ENCODE measurements at regions not wholly inside any gene's neighbourhood (a gene's known extent, or its start where the extent isn't known, plus 50 kb on each side); places are given as distances from the start of the nearest gene placed in this dataset.
"Not testable (repeated sequence)": the region's sequence is repeated elsewhere in the genome, so short reads cannot be mapped to it uniquely, and the experiment has no call there.

DNA sequence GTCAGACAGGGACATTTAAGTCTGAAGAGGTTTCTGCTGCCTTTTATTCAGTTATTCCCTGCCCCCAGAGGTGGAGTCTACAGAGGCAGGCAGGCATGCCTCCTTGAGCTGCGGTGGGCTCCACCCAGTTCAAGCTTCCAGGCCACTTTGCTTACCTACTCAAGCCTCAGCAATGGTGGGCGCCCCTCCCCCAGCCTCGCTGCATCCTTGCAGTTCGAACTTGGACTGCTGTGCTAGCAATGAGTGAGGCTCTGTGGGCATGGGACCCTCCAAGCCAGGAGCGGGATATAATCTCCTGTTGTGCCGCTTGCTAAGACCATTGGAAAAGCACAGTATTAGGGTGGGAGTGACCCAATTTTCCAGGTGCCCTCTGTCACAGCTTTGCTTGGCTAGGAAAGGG, 207.5 kb upstream of the EPHA6 start:
- H3K4me3 Mint-ChIP-seq; H3K27ac Mint-ChIP-seq; DNase-seq; H3K27me3 Mint-ChIP-seq; H3K9me3 Mint-ChIP-seq; H3K36me3 Mint-ChIP-seq (ENCODE audit: low read depth); POLR2A ChIA-PET; CTCF ChIA-PET; H3K4me1 Mint-ChIP-seq: not testable (repeated sequence)

- H3K4me1 Mint-ChIP-seq = no peaks in the 10 kb centered on the region
Measured at GRCh38 chr3:96619475-96619874, 194.9 kb upstream of the EPHA6 start.

DNA sequence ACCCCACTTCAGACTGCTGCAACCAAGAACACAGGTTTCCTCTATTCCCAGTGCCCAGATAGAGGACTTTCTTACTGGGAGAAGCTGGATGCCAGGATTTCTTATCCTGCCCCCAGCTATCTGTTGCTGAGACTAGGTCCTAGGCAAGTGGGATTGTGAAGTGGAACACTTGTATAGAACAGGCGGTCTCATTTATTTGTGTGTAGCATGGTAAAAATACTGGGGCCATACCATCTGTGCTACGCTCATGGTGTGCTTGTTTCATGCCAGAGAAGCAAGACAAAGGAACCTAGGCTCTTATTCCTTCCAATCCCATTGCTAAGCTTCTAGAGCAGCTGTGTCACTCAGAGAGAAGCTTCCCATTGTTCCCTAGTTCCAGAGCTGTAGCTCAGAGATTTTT, 191.5 kb upstream of the EPHA6 start:
- Mint-ChIP-seq H3K36me3 (ENCODE audit: low read depth) (no peaks in the 10 kb centered on the region), H3K27me3 (no peaks in the 10 kb centered on the region), H3K9me3 (peaks cover 2% of the 10 kb centered on the region), H3K27ac (no peak overlapping the region), H3K4me3 (no peak overlapping the region), H3K4me1 (no peaks in the 10 kb centered on the region)
- ChIA-PET POLR2A (no interaction called here), CTCF (no interaction called here)
- DNase-seq = no peak

More at GRCh38 chr3:96619475-96619874, 194.9 kb upstream of the EPHA6 start:
- Mint-ChIP-seq H3K27me3 (no peaks in the 10 kb centered on the region), H3K36me3 (ENCODE audit: low read depth) (no peaks in the 10 kb centered on the region), H3K4me3 (no peak overlapping the region), H3K9me3 (peaks cover 4% of the 10 kb centered on the region), H3K27ac (no peak overlapping the region)
- CTCF ChIA-PET = no interaction called here
- POLR2A ChIA-PET = no interaction called here
- DNase-seq = peak; percentile 16

DNA sequence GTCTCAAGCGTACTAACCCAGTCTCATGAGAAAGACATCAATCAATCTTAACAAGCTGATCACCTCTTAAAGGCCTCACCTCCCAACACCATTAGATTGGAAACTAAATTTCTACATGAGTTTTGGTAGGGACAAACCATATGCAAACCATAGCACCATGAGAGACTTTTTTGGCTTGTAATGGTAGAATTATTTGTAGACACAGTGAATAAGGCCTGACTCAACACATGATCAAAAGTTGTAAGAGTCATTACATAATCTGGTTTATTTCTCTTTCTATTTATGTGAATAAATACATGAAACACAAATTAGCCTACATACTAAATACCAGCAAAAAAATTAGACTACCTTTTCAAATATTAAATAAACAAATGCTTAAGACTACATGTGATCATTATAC, 183.3 kb upstream of the EPHA6 start:
- ChIA-PET CTCF (no interaction called here), POLR2A (interaction anchor here (0.6 kb wide), 1 partner anchor 86 kb away, joined by 3 read pairs; no protein-coding TSS in a partner anchor)
- no peak for DNase-seq
- Mint-ChIP-seq H3K9me3 (peaks cover 2% of the 10 kb centered on the region), H3K4me3 (no peak overlapping the region), H3K4me1 (no peaks in the 10 kb centered on the region), H3K36me3 (ENCODE audit: low read depth) (no peaks in the 10 kb centered on the region), H3K27me3 (no peaks in the 10 kb centered on the region), H3K27ac (no peak overlapping the region)

- H3K4me1 Mint-ChIP-seq = no peaks in the 10 kb centered on the region
- ChIA-PET CTCF (no interaction called here), POLR2A (no interaction called here)
- no peaks in the 10 kb centered on the region for H3K36me3 Mint-ChIP-seq (ENCODE audit: low read depth)
- no peaks in the 10 kb centered on the region for H3K27me3 Mint-ChIP-seq
- no peak overlapping the region for H3K4me3 Mint-ChIP-seq
- DNase-seq = no peak
- H3K27ac Mint-ChIP-seq = no peak overlapping the region
- H3K9me3 Mint-ChIP-seq = peaks cover 4% of the 10 kb centered on the region
Measured at GRCh38 chr3:96646596-96646995, 167.8 kb upstream of the EPHA6 start.

GRCh38 chr3:96657710-96658109, 156.7 kb upstream of the EPHA6 start:
- CTCF ChIA-PET = no interaction called here
- Mint-ChIP-seq H3K27me3 (no peaks in the 10 kb centered on the region), H3K27ac (no peak overlapping the region), H3K9me3 (no peaks in the 10 kb centered on the region), H3K4me3 (no peak overlapping the region), H3K4me1 (no peaks in the 10 kb centered on the region), H3K36me3 (ENCODE audit: low read depth) (no peaks in the 10 kb centered on the region)
- POLR2A ChIA-PET = no interaction called here
- no peak for DNase-seq

- H3K4me1 Mint-ChIP-seq; H3K4me3 Mint-ChIP-seq; H3K9me3 Mint-ChIP-seq; DNase-seq; CTCF ChIA-PET; H3K27me3 Mint-ChIP-seq; H3K36me3 Mint-ChIP-seq (ENCODE audit: low read depth); H3K27ac Mint-ChIP-seq; POLR2A ChIA-PET: not testable (repeated sequence)
Measured at GRCh38 chr3:96671861-96672595, 142.4 kb upstream of the EPHA6 start.

DNA sequence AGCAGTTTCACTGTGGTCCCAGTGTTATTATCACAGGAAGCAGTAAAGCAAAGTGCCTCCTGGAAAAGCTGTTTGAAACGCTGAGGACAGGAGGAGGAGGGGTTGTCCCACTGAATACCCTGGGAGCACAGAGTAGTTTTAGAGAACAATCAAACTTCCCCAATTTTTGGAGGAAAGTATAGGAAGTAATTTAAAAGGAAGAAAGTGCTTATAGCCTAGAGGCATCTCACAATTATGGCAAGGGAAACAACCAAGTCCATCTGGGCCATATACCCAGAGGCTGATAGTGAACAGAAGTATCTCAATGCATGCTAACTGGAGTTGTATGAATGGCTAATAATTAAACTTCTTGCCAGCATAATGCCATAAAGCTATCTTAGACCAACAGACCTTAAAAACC, 137.2 kb upstream of the EPHA6 start:
- no peak overlapping the region for H3K4me3 Mint-ChIP-seq
- H3K36me3 Mint-ChIP-seq (ENCODE audit: low read depth) = no peaks in the 10 kb centered on the region
- peaks cover 4% of the 10 kb centered on the region for H3K9me3 Mint-ChIP-seq
- DNase-seq = no peak
- no peak overlapping the region for H3K27ac Mint-ChIP-seq
- no peaks in the 10 kb centered on the region for H3K27me3 Mint-ChIP-seq
- POLR2A ChIA-PET = no interaction called here
- no peaks in the 10 kb centered on the region for H3K4me1 Mint-ChIP-seq
- CTCF ChIA-PET = no interaction called here

DNA sequence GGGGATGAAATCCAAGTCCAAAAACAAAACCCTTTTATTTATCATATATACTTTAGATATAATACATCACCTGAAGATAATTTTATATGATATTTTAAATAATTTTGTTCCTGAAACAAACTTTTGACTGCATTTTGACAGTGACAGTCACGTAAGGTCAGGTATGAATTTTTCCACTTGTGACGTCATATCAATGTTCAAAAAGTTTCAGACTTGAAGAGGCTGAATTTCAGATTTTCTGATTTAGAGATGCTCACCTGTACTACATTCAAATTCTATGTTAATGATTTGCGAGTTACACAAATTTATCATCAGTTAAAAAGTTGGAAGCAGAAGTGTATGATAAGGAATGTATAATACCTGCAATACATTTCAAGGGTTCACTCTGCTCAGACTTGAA, 136.1 kb upstream of the EPHA6 start:
- DNase-seq = no peak
- Mint-ChIP-seq H3K4me1 (no peaks in the 10 kb centered on the region), H3K4me3 (no peak overlapping the region), H3K9me3 (peaks cover 4% of the 10 kb centered on the region), H3K27ac (no peak overlapping the region), H3K27me3 (no peaks in the 10 kb centered on the region), H3K36me3 (ENCODE audit: low read depth) (no peaks in the 10 kb centered on the region)
- ChIA-PET CTCF (no interaction called here), POLR2A (no interaction called here)

- ChIA-PET POLR2A (no interaction called here), CTCF (no interaction called here)
- no peak for DNase-seq
- Mint-ChIP-seq H3K4me1 (no peaks in the 10 kb centered on the region), H3K4me3 (no peak overlapping the region), H3K36me3 (ENCODE audit: low read depth) (no peaks in the 10 kb centered on the region), H3K9me3 (peaks cover 8% of the 10 kb centered on the region), H3K27ac (no peak overlapping the region), H3K27me3 (no peaks in the 10 kb centered on the region)
Measured at GRCh38 chr3:96700322-96701315, 113.8 kb upstream of the EPHA6 start.

- CTCF ChIA-PET = no interaction called here
- no peak for DNase-seq
- no peak overlapping the region for H3K27ac Mint-ChIP-seq
- no peaks in the 10 kb centered on the region for H3K36me3 Mint-ChIP-seq (ENCODE audit: low read depth)
- H3K9me3 Mint-ChIP-seq = no peaks in the 10 kb centered on the region
- no peaks in the 10 kb centered on the region for H3K27me3 Mint-ChIP-seq
- H3K4me1 Mint-ChIP-seq = no peaks in the 10 kb centered on the region
- no peak overlapping the region for H3K4me3 Mint-ChIP-seq
- POLR2A ChIA-PET = no interaction called here
Measured at GRCh38 chr3:96705895-96706294, 108.5 kb upstream of the EPHA6 start.

GRCh38 chr3:96706509-96706908, 107.9 kb upstream of the EPHA6 start:
- Mint-ChIP-seq H3K4me1 (no peaks in the 10 kb centered on the region), H3K27me3 (no peaks in the 10 kb centered on the region), H3K36me3 (ENCODE audit: low read depth) (no peaks in the 10 kb centered on the region), H3K9me3 (no peaks in the 10 kb centered on the region), H3K27ac (no peak overlapping the region), H3K4me3 (no peak overlapping the region)
- CTCF ChIA-PET = no interaction called here
- POLR2A ChIA-PET = no interaction called here
- no peak for DNase-seq

- Mint-ChIP-seq H3K27me3 (no peaks in the 10 kb centered on the region), H3K4me1 (no peaks in the 10 kb centered on the region), H3K27ac (no peak overlapping the region), H3K36me3 (ENCODE audit: low read depth) (no peaks in the 10 kb centered on the region), H3K4me3 (no peak overlapping the region), H3K9me3 (no peaks in the 10 kb centered on the region)
- ChIA-PET CTCF (no interaction called here), POLR2A (no interaction called here)
- no peak for DNase-seq
Measured at GRCh38 chr3:96711816-96712215, 102.6 kb upstream of the EPHA6 start.

GRCh38 chr3:96712792-96713191, 101.6 kb upstream of the EPHA6 start:
- DNase-seq = no peak
- H3K4me3 Mint-ChIP-seq = no peak overlapping the region
- H3K27ac Mint-ChIP-seq = no peak overlapping the region
- no peaks in the 10 kb centered on the region for H3K36me3 Mint-ChIP-seq (ENCODE audit: low read depth)
- ChIA-PET CTCF (no interaction called here), POLR2A (no interaction called here)
- no peaks in the 10 kb centered on the region for H3K9me3 Mint-ChIP-seq
- no peaks in the 10 kb centered on the region for H3K4me1 Mint-ChIP-seq
- H3K27me3 Mint-ChIP-seq = no peaks in the 10 kb centered on the region
